A673 (cell line): ENCODE measurements at regions not wholly inside any gene's neighbourhood (a gene's known extent, or its start where the extent isn't known, plus 50 kb on each side); places are given as distances from the start of the nearest gene placed in this dataset.

ENCODE experiments used
- BruUV-seq: library from RNA; stranded (reverse); fragments of 400-500 nt; replicated peaks from 2 replicates; lab custom pipeline; 2021; lab: Mats Ljungman, UMichigan
- CTCF ChIA-PET: fragments of 300-600 bp; sonication (Branson Sonifier 250); formaldehyde crosslinking; loops from one replicate; lab custom pipeline; 2022; ENCODE audit warnings: antibody characterized with exemption; lab: Charles Lee
- POLR2A ChIA-PET: fragments of 300-600 bp; sonication (Branson Sonifier 250); formaldehyde crosslinking; loops from one replicate; lab custom pipeline; 2022; ENCODE audit warnings: antibody characterized with exemption; ENCODE audit not compliant: low non-redundant PET; lab: Charles Lee
- DNase-seq: peaks from one replicate; pipeline ENCODE4 v3.0.0-alpha.2; 2015; ENCODE audit warnings: low spot score
- H3K27ac ChIP-seq: fragments of 200-600 bp; sonication (generic); 2 replicates; pipeline ENCODE4 v1.5.1; 2016; ENCODE audit warnings: mixed run types, low read depth, mild to moderate bottlenecking, mixed read lengths, antibody characterized with exemption, low read length; ENCODE audit not compliant: poor library complexity, severe bottlenecking
- H3K27me3 ChIP-seq: fragments of 200-600 bp; sonication (generic); replicated peaks from 2 replicates; pipeline ENCODE4 v1.6.1; 2017; ENCODE audit warnings: mixed run types, low read depth, mild to moderate bottlenecking, mixed read lengths, antibody characterized with exemption, low read length; ENCODE audit not compliant: insufficient read depth, poor library complexity
- H3K36me3 ChIP-seq: fragments of 200-600 bp; sonication (generic); 2 replicates; pipeline ENCODE4 v1.6.1; 2016; ENCODE audit warnings: mixed run types, mild to moderate bottlenecking, mixed read lengths, antibody characterized with exemption, low read length; ENCODE audit not compliant: insufficient read depth, poor library complexity, severe bottlenecking
- H3K4me1 ChIP-seq: fragments of 200-600 bp; sonication (generic); 2 replicates; pipeline ENCODE4 v1.6.1; 2017; ENCODE audit warnings: mixed run types, mild to moderate bottlenecking, mixed read lengths, antibody characterized with exemption, low read length; ENCODE audit not compliant: insufficient read depth, poor library complexity, severe bottlenecking
- H3K4me3 ChIP-seq: fragments of 200-600 bp; sonication (generic); 2 replicates; pipeline ENCODE4 v1.5.1; 2016; ENCODE audit warnings: low read depth, mixed run types, mild to moderate bottlenecking, mixed read lengths, low read length; ENCODE audit not compliant: poor library complexity, severe bottlenecking
- H3K9me3 ChIP-seq: fragments of 200-600 bp; sonication (generic); 2 replicates; pipeline ENCODE4 v1.6.1; 2016; ENCODE audit warnings: mixed run types, low read depth, mild to moderate bottlenecking, mixed read lengths, antibody characterized with exemption, low read length; ENCODE audit not compliant: poor library complexity, severe bottlenecking
- EZH2 ChIP-seq: fragments of 200-600 bp; sonication (generic); IDR thresholded peaks from 2 replicates; pipeline ENCODE4 v1.6.1; 2017; ENCODE audit warnings: borderline replicate concordance, low read depth, mild to moderate bottlenecking, mixed read lengths, antibody characterized with exemption, low read length; ENCODE audit not compliant: poor library complexity, severe bottlenecking
- intact Hi-C: fragments of 100-400 bp; cut with micrococcal nuclease; formaldehyde crosslinking; loops from one replicate; pipeline ENCODE4 v1.10.0; 2022; ENCODE audit not compliant: unreplicated experiment
- TF ChIP-seq, protein P1 (sequence below): fragments of 300-800, 200-600 bp; sonication (generic); conservative IDR thresholded peaks from 2 replicates; pipeline ENCODE4 v1.5.1; 2017; ENCODE audit warnings: low read depth, mild to moderate bottlenecking, antibody characterized with exemption, low read length, moderate library complexity, mixed read lengths

DNA sequence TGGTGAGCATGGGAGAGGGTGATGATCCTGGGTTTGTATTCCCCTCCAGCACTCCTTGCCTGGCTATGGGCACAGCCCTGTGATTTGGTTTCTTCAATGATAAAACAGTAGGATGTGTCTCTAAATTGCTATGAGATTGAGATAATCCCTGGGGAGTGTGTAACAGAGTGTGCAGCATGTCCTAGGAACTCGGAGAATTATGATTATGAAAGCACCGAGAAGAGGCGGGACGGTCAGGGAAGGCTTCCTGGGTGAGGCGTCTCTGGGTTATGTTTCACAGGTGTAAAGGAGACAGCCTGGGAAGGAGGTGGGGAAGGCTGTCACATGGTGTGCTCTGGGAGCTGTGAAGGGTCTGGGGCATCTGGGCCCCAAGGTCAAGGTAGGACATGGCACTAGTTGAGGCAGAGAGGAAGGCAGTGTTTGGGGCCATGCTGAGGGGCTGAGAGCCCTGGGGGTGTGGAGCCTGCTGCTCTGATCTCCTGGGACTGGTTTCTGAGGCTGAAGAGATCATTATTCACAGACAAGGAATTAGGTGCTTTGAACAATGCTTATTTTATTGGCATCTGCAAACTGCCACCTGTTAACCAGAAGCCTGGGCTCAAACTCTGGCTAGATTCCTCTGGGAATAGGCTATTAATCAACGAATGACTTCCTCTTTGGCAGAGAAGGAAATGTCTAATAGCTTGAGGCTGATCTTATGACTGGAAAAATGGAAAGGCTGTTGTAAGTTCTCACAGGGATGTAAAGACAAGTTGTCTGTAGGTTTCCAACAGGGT, 73.8 kb upstream of the IL12B start:
- Histone ChIP-seq H3K4me1 (peaks cover 9% of the 10 kb centered on the region), H3K36me3 (no peaks in the 10 kb centered on the region), H3K4me3 (no peak overlapping the region), H3K27ac (no peak overlapping the region), H3K27me3 (no peaks in the 10 kb centered on the region), H3K9me3 (no peaks in the 10 kb centered on the region)
- TF ChIP-seq, protein P1, sequence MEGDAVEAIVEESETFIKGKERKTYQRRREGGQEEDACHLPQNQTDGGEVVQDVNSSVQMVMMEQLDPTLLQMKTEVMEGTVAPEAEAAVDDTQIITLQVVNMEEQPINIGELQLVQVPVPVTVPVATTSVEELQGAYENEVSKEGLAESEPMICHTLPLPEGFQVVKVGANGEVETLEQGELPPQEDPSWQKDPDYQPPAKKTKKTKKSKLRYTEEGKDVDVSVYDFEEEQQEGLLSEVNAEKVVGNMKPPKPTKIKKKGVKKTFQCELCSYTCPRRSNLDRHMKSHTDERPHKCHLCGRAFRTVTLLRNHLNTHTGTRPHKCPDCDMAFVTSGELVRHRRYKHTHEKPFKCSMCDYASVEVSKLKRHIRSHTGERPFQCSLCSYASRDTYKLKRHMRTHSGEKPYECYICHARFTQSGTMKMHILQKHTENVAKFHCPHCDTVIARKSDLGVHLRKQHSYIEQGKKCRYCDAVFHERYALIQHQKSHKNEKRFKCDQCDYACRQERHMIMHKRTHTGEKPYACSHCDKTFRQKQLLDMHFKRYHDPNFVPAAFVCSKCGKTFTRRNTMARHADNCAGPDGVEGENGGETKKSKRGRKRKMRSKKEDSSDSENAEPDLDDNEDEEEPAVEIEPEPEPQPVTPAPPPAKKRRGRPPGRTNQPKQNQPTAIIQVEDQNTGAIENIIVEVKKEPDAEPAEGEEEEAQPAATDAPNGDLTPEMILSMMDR = no peak
- TF ChIP-seq EZH2 = no peak
- ChIA-PET POLR2A (no interaction called here), CTCF (no interaction called here)
- DNase-seq = peak; percentile 77
- intact Hi-C loops = no loop called here
- BruUV-seq = no TSS peak

DNA sequence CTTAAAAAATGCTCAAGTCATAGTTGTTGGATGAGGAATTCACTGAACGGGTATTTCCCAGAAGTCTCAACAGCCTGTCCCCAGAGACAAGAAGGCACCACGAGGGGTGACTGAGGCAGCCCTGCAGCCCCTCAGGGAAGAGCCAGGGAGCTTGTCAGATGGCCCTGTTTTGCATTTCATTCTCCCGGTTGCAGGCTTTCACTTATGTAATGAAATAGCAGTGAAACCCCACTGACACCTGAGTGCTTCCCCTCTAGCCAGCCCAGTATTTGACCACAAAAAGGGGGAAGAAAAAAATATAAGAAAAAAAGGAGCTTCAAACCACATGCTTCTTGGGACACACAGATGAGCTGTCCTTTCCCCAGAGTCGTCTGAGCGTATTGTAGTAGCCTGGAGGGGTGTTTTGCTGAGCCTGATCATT, 75.3 kb upstream of the IL12B start:
- no TSS peak for BruUV-seq
- intact Hi-C loops = no loop called here

DNA sequence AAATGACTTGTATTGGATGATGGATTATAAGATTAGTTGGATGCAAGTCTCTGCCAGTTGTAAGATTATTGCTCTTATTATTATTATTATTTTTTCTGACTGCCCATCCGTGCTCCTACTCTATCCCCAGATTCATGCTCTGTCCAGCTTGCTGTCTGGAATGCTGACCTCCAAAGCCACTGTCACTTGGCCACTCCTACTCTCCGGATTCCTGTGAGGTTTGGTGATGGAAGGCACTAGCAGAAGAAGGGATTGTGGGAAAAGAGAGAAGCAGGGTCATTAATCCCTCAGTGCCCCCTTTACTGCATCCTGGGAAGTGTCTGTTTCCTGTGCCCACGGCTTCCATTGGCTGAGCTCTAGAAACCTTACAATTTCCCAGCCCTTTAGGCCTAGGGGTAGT, 76.3 kb upstream of the IL12B start:
- no peaks in the 10 kb centered on the region for H3K9me3 ChIP-seq
- intact Hi-C loops = no loop called here
- no TSS peak for BruUV-seq

More for the DNA sequence above, 75.3 kb upstream of the IL12B start:
- DNase-seq = no peak
- TF ChIP-seq, protein P1 = no peak
- TF ChIP-seq EZH2 = no peak
- Histone ChIP-seq H3K9me3 (no peaks in the 10 kb centered on the region), H3K4me3 (no peak overlapping the region), H3K27ac (no peak overlapping the region), H3K4me1 (peaks cover 9% of the 10 kb centered on the region), H3K36me3 (no peaks in the 10 kb centered on the region), H3K27me3 (no peaks in the 10 kb centered on the region)
- POLR2A ChIA-PET = no interaction called here
- CTCF ChIA-PET = no interaction called here

More for the DNA sequence above, 76.3 kb upstream of the IL12B start:
- ChIA-PET CTCF (no interaction called here), POLR2A (interaction anchor here (0.6 kb wide), 1 partner anchor 769 kb away, joined by 3 read pairs; no protein-coding TSS in a partner anchor)
- H3K4me3 ChIP-seq = no peak overlapping the region
- H3K27ac ChIP-seq = no peak overlapping the region
- no peaks in the 10 kb centered on the region for H3K36me3 ChIP-seq
- DNase-seq = no peak
- peaks cover 9% of the 10 kb centered on the region for H3K4me1 ChIP-seq
- no peaks in the 10 kb centered on the region for H3K27me3 ChIP-seq
- TF ChIP-seq, protein P1 = no peak
- no peak for TF ChIP-seq EZH2
